Daoy (cell line): ENCODE measurements at regions not wholly inside any gene's neighbourhood (a gene's known extent, or its start where the extent isn't known, plus 50 kb on each side); places are given as distances from the start of the nearest gene placed in this dataset.

Source experiments
- DNase-seq: peaks from one replicate; pipeline ENCODE4 v3.0.0-alpha.2; 2015; ENCODE audit warnings: low read depth

GRCh38 chr1:14189381-14189780 is 409.1 kb upstream of the KAZN start:
- DNase-seq, result no peak

GRCh38 chr1:14190508-14190907 is 408.0 kb upstream of the KAZN start:
- peak; percentile 73 for DNase-seq

DNA sequence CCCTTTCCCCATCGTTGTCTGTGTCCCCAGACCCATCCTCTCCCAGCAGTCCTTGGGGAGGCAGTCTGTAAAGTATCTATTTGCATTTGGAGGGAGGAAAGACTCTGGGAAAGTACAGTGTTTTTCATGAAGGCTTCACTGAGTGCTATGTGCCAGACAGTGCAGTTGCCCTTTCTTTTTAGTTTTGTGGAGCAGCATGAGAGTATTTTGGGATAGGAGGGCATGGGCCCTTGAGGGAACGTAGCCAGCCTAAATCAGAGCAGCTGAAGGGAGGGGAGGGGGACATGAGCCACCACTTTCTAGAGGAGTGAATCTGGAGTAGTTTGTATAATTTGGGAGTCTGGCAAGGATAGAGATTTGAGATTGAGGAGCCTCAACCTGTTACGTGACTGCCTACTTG is 404.0 kb upstream of the KAZN start:
- no peak for DNase-seq

DNA sequence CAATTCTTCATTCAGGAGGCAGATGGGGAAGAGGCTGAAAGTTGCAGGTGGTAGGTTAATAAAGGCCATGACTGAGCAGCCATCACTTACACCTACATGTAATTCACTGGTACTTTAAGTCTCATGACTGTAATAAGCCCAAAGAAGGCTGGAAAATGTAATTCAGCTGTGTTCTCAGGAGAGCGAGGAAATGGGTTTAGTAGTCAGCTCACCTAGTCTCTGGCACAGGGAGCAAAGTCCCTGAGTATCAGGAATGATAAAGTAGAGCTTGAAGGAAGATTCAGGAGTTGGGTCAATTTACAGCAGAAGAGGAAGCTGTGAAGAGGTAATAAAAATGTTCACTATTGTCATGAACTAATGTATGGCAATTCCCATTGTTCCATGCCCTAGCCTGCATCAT is 393.4 kb upstream of the KAZN start:
- DNase-seq, result no peak

DNA sequence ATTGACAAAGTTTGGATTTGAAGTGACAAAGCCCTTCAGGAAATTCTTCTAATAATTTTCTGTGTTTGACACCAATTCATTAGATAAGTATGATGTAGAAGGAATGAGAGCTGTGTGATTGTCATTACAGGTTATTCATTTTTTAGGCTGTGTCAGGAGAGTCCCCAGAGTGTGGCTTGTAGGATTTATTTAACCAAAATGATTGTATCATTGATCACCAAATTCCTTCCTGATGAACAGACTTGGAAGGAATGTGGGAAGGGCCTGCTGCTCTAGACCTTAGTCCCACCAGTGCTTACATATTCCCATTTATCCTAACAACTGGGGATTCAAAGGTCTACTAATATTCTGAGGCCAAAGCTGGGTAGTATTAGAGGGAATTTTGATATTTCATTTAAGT is 383.3 kb upstream of the KAZN start:
- DNase-seq, result no peak

DNA sequence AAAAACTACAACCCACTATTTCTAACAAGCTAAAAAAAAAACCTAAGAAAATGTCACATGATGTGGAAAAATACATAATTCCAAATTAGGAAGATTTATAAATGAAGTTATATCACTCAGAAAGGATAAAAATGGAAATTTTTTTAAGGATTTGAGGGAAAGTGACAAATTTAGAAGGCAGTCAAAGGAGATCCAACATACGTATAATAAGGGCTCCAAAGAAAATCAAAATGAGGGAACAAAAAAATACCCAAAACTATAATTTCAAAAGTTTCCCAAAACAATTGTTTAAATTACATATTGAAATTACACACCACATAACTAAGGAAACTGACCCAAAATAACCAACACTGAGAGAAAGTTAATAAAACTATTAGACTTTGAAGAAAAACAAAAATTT is 381.1 kb upstream of the KAZN start:
- DNase-seq, result no peak

DNA sequence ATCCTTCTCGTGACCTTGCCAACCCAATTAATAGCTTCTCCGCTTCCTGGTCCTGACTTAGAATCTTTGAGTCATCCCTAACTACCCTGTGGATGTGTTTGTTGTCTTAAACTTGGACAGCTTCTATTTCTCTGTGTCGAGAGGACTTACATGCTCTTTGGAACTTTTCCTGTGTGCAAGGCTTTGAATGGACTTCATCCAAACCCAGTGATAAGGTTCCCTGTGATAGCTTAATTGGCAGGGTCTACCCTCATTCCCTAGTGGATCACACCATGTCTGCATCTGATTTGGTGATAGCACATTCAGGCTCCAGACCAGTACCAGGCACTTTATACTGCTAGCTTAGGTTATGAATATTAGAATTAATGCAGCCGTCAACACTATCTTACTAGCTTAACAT is 378.2 kb upstream of the KAZN start:
- no peak for DNase-seq

DNA sequence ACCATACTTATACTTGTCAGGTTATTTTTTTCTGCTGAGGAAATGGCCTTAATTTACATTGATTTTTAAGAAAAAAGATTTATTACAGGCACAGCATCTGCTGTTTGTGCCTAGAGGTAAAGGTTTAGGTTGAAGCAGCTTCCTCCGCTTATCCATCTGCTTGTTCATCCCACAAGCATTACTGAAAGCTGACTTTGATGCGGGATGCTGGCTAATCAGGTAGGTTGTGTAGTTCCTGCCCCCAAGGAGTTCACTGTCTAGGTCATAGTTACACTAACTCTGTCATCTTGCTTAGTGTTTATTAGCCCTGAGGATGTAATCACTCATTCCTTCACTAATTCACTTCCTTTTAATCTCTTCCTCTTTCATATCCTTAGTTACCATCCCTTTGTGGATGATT is 377.7 kb upstream of the KAZN start:
- DNase-seq, result no peak

DNA sequence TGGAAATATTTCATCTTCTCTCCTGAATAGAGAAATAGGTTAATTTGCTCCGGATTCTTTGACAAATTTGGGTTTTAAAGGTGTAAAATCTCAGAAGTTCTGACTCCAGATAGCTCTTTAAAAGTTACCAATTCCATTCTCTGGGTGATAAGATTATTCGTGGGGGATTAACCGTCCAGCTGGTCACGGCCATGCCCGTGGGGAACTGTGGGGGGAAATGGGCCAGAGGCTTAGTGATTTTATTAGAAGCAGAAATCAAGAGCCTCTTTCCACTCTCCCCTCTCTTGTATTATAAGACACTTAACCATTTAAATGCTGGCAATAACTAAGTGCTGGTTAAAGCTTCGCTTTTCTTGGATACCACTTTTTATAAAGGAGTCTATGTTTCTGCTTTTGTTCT is 376.4 kb upstream of the KAZN start:
- no peak for DNase-seq

DNA sequence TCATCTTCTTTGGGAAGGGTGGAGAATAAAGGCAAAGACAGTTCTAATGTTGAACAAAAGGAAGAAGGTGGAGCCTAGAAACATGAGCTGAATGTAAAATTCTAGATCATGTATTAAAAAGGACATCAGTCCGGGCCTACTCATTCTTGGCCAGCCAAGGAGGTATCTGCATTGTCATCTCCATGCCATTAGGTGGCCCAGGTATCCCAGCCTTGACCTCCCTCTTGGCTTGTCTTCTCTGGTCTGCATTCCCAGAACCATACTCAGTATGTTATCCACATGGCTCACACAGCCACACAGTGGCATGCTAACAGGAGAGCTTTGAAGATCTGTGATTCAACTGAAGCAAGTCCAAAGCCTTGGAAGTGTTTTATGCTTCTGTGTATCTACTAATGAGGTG is 369.8 kb upstream of the KAZN start:
- no peak for DNase-seq

GRCh38 chr1:14233510-14233909 is 365.0 kb upstream of the KAZN start:
- no peak for DNase-seq

GRCh38 chr1:14236097-14236496 is 362.4 kb upstream of the KAZN start:
- no peak for DNase-seq

DNA sequence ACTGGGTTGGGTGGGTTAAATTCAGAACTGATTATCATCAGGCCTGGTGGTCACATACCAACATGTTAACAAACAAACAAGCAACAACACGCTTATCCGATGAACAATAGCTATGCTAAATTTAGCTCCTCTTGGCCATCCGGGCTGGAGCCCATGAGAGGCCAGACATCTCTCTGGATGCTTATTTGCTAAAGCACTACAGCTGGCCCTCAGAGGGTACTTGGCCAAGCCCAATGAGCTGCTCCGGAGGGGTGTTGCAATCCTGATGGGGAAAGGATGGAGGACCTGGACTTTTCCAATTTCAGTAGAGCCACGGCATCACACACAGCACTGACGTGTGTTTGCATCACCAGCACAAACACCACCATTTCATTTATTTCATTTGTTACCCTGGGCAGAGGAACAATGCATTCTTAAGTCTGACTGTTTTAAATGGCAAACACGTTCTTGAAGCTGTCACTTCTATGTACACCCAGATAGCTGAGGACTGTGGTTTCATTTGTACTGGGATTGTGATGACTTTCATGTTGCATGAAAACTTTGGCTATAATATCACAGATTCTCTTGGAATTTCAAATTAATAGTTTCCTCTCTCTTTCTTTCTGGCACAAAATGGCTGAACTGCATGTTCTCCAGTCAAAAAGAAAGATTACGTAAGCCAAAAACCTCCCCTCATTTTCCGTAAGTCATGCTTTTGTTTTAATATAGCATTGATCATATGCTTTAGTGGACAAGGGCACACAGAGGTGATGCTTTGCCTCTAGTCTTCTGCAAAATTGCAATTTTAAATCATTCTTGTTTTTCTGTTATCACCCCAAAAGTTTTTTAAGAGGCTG is 359.8 kb upstream of the KAZN start:
- no peak for DNase-seq

DNA sequence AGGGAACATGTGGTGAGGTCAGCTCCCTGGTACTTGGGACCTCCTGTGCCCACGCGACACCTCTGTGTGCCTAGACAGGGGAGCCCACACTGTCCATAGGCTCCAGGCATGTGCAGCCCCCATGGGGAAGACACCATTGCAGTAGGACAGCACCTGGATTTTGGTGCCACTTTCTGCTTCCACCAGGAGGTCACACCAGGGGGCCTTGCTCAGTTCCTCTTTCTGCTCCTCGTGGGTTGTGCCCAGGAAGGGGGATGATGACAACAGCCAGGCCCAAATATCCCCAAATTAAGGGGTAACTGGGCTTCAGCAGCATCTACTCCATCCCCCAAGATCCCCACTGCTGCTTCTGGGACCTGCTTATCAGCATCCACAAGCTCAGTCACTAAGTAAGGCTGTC is 358.2 kb upstream of the KAZN start:
- DNase-seq, result no peak

- no peak for DNase-seq
Measured at GRCh38 chr1:14242123-14242522, 356.4 kb upstream of the KAZN start.

- no peak for DNase-seq
Measured at GRCh38 chr1:14242870-14243269, 355.6 kb upstream of the KAZN start.

DNA sequence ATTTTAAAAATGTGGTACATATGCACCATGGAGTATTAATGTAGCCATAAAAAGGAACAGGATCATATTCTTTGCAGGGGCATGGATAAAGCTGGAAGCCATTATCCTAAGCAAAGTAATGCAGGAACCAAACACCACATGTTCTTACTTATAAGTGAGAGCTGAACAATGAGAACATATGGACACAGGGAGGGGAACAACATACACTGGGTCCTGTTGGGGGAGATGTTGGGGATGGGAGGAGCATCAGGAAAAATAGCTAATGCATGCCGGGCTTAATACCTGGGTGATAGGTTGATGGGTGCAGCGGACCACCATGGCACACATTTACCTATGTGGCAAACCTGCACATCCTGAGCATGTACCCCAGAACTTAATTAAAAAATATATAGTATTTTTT is 352.5 kb upstream of the KAZN start:
- no peak for DNase-seq

DNA sequence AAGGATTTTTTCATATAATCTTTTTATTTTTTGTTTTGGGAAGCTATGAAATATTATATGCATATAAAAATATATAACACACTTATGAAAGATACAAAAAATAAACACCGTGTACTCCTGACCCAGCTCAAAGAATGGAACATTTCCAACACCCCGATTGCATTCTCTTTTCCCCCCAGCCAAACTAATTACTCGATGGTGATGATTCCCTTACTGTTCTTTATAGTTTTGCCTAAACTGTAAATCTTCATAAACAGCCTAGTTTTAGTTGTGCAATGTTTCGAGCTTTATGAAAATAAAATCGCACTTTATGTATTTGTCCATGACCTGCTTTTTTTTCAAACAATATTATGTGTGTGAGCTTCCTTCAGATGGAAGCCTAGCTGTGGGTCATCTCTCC is 352.0 kb upstream of the KAZN start:
- DNase-seq, result no peak

DNA sequence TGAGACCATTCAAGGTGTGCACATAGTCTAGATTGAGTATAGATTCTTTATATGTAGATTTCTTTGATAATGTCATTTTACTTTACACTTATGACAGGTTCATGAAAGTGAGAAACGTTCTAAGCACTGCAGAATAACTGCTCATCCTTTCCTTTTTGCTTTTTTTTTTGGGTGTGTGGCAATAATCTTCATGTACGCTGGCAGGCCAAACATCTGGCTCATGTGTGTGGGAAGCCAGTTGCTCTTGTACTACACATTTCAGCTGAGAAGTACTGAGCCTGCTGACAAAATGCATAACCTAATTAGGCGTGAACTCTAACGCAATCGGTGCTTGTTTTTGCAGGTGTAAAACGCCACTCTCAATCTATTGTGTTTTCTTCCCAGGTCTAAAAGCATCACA is 350.8 kb upstream of the KAZN start:
- no peak for DNase-seq

GRCh38 chr1:14251871-14252270 is 346.6 kb upstream of the KAZN start:
- DNase-seq, result no peak

- no peak for DNase-seq
Measured at GRCh38 chr1:14253676-14254075, 344.8 kb upstream of the KAZN start.

DNA sequence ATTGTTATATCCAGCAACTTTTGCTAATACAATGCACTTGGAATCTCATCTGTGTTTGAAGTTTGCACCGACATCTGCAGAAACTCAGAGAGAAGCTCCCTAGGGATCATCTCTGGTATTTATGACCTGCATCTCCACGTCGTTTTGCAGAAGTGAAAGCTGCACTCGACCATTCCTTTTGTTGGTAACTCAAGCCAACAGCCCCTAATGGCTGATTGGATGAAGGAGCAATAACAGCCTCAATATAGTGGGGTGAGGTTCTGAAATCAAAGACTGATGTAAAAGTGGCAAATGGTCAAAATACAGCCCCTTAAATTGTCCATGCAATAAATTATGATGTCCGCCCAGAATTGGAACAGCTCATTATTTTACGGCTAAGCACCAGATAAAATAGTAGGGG is 344.2 kb upstream of the KAZN start:
- no peak for DNase-seq

DNA sequence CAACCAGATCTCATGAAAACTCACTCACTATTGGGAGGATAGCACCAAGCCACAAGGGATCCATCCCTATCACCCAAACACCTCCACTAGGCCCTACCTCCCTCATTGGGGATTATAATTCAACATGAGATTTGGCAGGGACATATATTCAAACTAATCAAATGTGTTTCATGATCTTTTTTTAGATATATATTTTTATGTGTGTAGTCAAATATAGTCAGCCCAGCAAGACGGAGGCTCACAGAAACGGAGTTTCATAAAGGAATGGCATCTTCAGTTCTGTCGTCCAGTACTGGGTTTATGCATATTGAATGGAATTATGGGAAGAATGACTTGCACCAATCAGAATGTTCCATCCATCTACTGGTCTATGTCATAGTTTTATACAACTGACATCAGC is 343.3 kb upstream of the KAZN start:
- DNase-seq, result no peak

DNA sequence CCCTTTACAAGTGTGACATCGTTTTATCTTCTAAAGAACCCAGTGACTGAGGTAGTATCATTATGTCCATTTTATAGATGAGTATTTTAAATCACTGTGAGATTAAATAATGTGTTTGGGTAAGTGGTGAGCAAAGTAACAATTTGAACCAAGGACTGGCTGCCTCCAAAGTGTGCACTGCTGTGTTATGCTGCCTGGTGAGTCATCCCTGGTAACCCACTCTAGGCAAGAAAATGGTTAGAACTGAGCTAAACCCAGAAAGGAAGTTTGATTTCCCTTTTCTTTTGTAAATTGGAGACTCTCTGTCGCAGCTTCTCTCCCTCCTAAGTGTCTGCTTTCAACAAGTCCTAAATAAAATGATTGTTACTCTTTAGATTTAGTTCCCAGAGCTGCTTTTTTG is 342.8 kb upstream of the KAZN start:
- DNase-seq, result peak; percentile 62
